Medulla oblongata (tissue), 1 donor: ENCODE measurements at regions not wholly inside any gene's neighbourhood (a gene's known extent, or its start where the extent isn't known, plus 50 kb on each side); places are given as distances from the start of the nearest gene placed in this dataset.
"Not testable (repeated sequence)": the region's sequence is repeated elsewhere in the genome, so short reads cannot be mapped to it uniquely, and the experiment has no call there.

Experiments
- DNase-seq: peaks from one replicate; pipeline ENCODE4 v3.0.0-alpha.2; 2015; ENCODE audit errors: extremely low spot score

GRCh38 chr6:121020656-121021055, 313.6 kb downstream of the TBC1D32 start:
- DNase-seq, result no peak

GRCh38 chr6:121008553-121008952, 325.7 kb downstream of the TBC1D32 start:
- DNase-seq, result no peak

GRCh38 chr6:121006024-121006423, 328.3 kb downstream of the TBC1D32 start:
- DNase-seq, result no peak

GRCh38 chr6:121000381-121000780, 333.9 kb downstream of the TBC1D32 start:
- no peak for DNase-seq

- no peak for DNase-seq
Measured at GRCh38 chr6:120996340-120996739, 337.9 kb downstream of the TBC1D32 start.

- no peak for DNase-seq
Measured at GRCh38 chr6:120994573-120994967, 339.7 kb downstream of the TBC1D32 start.

- DNase-seq, result no peak
Measured at GRCh38 chr6:120993929-120994572, 340.2 kb downstream of the TBC1D32 start.

- no peak for DNase-seq
Measured at GRCh38 chr6:120992257-120992656, 342.0 kb downstream of the TBC1D32 start.

- DNase-seq, result no peak
Measured at GRCh38 chr6:120990866-120991265, 343.4 kb downstream of the TBC1D32 start.

- DNase-seq, result no peak
Measured at GRCh38 chr6:120981835-120982234, 352.4 kb downstream of the TBC1D32 start.

- no peak for DNase-seq
Measured at GRCh38 chr6:120966321-120966720, 368.0 kb downstream of the TBC1D32 start.

GRCh38 chr6:120965814-120966213, 368.5 kb downstream of the TBC1D32 start:
- DNase-seq, result no peak

GRCh38 chr6:120960761-120961160, 373.5 kb downstream of the TBC1D32 start:
- no peak for DNase-seq

- no peak for DNase-seq
Measured at GRCh38 chr6:120954111-120954510, 380.2 kb downstream of the TBC1D32 start.

GRCh38 chr6:120951258-120951657, 383.0 kb downstream of the TBC1D32 start:
- DNase-seq, result no peak

GRCh38 chr6:120947111-120947510, 387.2 kb downstream of the TBC1D32 start:
- no peak for DNase-seq

GRCh38 chr6:120945905-120946594, 388.2 kb downstream of the TBC1D32 start:
- DNase-seq, result no peak

- DNase-seq, result peak; percentile 8
Measured at GRCh38 chr6:120938876-120939472, 395.3 kb downstream of the TBC1D32 start.

GRCh38 chr6:120938164-120938875, 396.0 kb downstream of the TBC1D32 start:
- peak; percentile 7 for DNase-seq

- no peak for DNase-seq
Measured at GRCh38 chr6:120935908-120936307, 398.4 kb downstream of the TBC1D32 start.

- no peak for DNase-seq
Measured at GRCh38 chr6:120935016-120935415, 399.3 kb downstream of the TBC1D32 start.

GRCh38 chr6:120931520-120932180, 402.6 kb downstream of the TBC1D32 start:
- not testable (repeated sequence) for DNase-seq
